H54 (cell line): ENCODE measurements at regions not wholly inside any gene's neighbourhood (a gene's known extent, or its start where the extent isn't known, plus 50 kb on each side); places are given as distances from the start of the nearest gene placed in this dataset.
A peak's percentile ranks its signal among the peaks of the same experiment; 100 is the strongest.

ENCODE experiments used
- DNase-seq: peaks from one replicate; pipeline ENCODE4 v3.0.0; 2011; ENCODE audit warnings: low spot score, mixed read lengths; ENCODE audit not compliant: insufficient read length
- FAIRE-seq: peaks from 3 replicates; lab custom pipeline; 2011; peaks lifted over from hg19 to GRCh38; lab: Jason Lieb, UNC
- POLR2A ChIP-seq: IDR thresholded peaks from 2 replicates; pipeline ENCODE4 v1.6.1; 2011; ENCODE audit warnings: low read depth, mild to moderate bottlenecking, low read length

DNA sequence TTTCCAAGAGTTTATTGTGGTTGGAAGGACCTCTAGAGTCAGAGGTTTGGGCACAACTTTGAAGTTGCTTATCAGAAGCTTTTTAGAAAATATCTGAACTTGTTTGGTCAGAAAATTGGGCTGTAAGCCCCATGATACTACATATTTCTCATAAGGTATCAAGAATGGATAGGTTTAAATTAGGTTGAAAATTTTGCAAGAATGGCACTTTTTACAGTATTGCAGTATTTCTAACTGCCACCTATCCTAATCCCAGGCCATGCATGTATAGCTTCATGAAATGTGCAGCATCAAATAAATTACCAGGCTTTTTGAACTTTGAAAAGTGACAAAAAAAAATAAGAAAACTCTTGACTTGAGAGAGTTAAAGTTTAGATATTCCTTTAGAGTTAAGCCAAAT lies 367.2 kb downstream of the FIGN start:
- no peak for TF ChIP-seq POLR2A
- no peak for FAIRE-seq
- no peak for DNase-seq

GRCh38 chr2:163367825-163368582 lies 367.8 kb downstream of the FIGN start:
- DNase-seq: no peak
- TF ChIP-seq POLR2A: no peak
- no peak for FAIRE-seq

GRCh38 chr2:163364736-163365135 lies 371.1 kb downstream of the FIGN start:
- FAIRE-seq (no peak), DNase-seq (no peak)
- no peak for TF ChIP-seq POLR2A

DNA sequence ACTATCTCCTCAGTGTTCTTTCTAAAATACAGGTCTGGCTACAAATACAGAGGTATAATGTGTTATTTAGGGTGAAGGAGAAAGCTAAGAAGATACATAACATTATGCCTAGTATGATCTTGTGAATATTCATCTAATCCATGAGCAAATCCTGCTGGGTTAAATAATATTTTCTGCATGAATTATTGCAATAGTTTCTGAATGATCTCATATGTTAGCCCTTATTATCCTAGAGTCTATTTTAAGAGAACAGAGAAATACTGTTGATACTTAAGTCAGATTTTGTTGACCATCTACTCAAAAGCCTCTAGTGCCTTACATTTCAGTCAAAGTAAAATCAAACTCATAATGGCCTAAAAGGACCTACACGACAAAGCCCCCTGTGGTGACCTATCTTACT lies 382.3 kb downstream of the FIGN start:
- no peak for FAIRE-seq
- TF ChIP-seq POLR2A: no peak
- DNase-seq: no peak

DNA sequence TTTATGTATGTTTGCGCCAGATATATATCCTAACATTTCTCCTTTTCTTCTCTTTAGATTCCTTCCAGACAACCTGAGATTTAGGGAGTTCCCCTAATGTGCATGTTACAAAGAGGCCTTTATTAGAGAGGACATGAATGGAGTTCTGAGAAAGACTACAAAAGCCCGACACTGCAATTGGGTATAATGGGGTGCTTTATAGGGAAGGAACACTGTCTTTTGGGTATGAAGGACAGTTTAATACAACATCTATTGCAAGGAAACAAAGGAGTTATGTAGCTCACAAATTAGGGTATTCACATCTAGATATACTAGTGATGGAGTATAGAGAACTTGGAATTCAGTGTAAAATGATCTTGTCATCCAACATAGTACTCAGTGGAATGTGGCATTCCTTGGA lies 383.8 kb downstream of the FIGN start:
- no peak for TF ChIP-seq POLR2A
- FAIRE-seq (peak; percentile 87), DNase-seq (no peak)

DNA sequence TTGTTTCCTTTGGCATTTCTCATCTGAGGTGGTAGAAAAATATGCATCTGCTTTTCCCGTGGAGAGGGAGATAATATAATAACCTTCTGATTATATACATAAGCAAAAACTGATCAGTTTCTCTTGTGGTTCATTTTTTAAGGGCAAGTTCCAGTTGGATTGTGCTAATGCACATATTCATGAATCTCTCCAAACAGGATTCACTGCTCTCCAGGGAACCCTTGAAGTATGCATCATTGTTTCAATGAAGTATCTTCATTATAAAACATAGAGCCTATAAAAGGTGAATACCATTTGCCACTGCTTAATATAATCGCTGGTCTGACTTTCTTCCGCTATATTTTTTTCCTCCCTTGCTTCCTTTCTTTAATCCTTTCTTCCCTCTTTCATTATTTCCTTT lies 384.7 kb downstream of the FIGN start:
- FAIRE-seq (peak; percentile 80), DNase-seq (no peak)

DNA sequence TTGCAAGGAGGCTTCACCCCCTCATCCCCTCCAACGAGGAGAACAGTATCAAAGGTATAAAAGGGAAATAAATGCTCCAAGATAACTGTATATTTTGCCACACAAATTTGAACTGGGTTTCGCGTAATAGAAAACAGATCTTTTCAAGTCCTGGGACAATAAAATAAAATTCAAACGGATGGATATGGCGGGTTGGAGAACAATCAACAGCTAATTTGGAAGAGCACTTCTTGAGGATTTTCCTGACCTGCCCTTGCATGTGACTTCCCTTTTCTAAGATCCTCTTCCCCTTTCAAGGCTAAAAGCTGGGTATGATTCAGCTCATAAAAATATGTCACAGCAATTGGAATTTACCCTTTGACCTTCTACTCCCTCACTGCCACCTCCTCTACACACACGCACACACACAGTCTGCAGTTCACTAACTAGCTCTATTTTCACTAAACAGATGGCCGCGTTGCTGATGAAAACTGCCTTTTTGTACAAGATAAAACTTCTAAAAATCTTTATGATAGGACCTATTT lies 386.9 kb downstream of the FIGN start:
- TF ChIP-seq POLR2A: no peak
- DNase-seq: peak; percentile 20
- peak; percentile 99 for FAIRE-seq

More for the DNA sequence above, 384.7 kb downstream of the FIGN start:
- no peak for TF ChIP-seq POLR2A

GRCh38 chr2:163347982-163348856 lies 387.6 kb downstream of the FIGN start:
- peak; percentile 99 for FAIRE-seq
- TF ChIP-seq POLR2A: peak; percentile 67
- peak; percentile 58 for DNase-seq

DNA sequence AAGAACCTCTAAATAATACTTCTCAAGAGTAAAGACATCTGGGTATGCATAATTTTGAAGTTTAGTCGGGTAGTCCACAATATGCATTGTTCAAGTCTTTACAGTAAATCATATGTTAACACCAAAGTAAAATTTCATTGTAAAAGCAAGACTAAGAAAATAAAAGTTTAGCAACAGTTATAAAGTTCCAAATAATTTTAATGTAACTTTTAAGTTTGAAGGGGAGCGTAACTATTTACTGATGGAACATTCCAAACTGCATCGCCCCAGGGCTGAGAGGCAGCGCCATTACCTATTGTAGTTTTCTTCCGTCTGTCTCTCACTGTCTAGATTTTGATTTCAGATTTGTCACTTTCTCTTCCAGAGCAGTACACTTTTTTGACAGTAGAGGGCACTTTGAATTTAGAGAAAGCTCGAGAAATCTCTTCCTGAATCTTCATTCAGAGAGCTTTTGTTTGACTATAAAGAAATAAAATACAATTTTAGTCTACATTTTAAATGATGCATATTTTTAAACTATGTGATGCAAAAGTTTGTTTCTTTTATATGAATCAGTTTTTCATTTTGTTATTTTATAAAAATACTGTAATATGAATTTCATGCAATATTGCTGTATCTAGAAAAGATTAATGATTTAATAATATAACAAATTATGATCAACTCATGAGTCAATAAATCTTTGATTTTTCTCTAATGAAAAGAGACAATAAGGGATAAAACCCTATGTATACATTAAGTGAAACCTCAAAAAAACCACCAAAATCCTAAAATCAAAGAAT lies 389.8 kb downstream of the FIGN start:
- no peak for TF ChIP-seq POLR2A
- peak; percentile 91 for FAIRE-seq
- no peak for DNase-seq

- FAIRE-seq: no peak
- no peak for DNase-seq
- no peak for TF ChIP-seq POLR2A
Measured at GRCh38 chr2:163343316-163343715, 392.5 kb downstream of the FIGN start.

GRCh38 chr2:163341426-163341825 lies 394.4 kb downstream of the FIGN start:
- FAIRE-seq: peak; percentile 94
- no peak for TF ChIP-seq POLR2A
- DNase-seq: no peak

DNA sequence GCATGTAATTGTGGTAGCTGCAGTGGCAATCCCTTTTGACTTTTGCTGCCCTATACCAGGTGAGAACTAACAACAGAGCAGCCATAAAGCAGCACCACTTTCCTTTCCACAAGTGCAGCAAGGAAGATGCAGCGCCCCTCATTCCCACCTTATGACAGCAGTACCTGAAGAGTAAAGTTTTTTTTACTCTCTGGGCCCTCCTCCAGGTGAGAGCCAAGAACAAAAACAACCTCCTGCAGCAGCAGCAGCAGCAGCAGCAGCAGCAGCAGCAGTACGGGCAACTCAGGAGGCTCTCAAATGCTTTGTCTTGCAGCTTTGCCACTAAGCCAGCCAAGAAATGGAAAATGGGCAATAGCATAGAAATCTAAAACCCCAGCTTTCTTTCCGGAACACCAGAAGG lies 397.5 kb downstream of the FIGN start:
- DNase-seq (no peak), FAIRE-seq (no peak)
- no peak for TF ChIP-seq POLR2A

DNA sequence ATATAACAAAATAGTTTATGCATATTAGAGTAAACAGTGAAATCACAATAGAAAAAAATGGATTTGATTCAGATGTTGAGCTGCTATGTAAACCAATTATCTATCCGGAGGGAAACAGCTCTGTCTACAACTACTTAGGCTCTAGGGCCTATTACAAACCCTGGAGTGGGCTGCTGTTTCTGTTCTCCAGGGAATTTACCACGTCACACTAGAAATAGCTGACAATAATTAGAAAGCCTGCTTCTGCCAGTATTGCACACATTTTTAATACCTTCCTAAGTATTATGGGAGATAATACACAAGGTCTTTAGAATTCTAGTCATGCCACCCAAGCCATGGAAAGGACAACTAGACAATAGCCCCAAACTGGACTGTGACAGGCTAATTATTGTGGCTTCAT lies 411.1 kb downstream of the FIGN start:
- DNase-seq (no peak), FAIRE-seq (no peak)
- no peak for TF ChIP-seq POLR2A
